Endothelial cell of umbilical vein (primary cell): ENCODE measurements at regions not wholly inside any gene's neighbourhood (a gene's known extent, or its start where the extent isn't known, plus 50 kb on each side); places are given as distances from the start of the nearest gene placed in this dataset.

Source experiments
- BruUV-seq: library from RNA; stranded (reverse); fragments of 400-500 nt; replicated peaks from 2 replicates; lab custom pipeline; 2021; lab: Mats Ljungman, UMichigan
- CTCF ChIA-PET: fragments of 300-600, 350-600 bp; sonication (Branson Sonifier 250); formaldehyde crosslinking; loops from one replicate; lab custom pipeline; 2021; ENCODE audit warnings: antibody characterized with exemption, inconsistent platforms; lab: Charles Lee
- POLR2A ChIA-PET: fragments of 300-600, 350-600 bp; sonication (Branson Sonifier 250); formaldehyde crosslinking; loops from one replicate; lab custom pipeline; 2021; ENCODE audit warnings: antibody characterized with exemption, inconsistent platforms; lab: Charles Lee
- DNase-seq: peaks from one replicate; pipeline ENCODE4 v3.0.0-alpha.2; 2011; ENCODE audit warnings: low read depth, low spot score
- FAIRE-seq: peaks from 2 replicates; lab custom pipeline; 2011; peaks lifted over from hg19 to GRCh38; lab: Jason Lieb, UNC
- H2AFZ ChIP-seq: 2 replicates; pipeline ENCODE4 v1.6.0; 2012; ENCODE audit warnings: low read depth, low read length, control low read depth, inconsistent platforms
- H3K27ac ChIP-seq: 2 replicates; pipeline ENCODE4 v1.5.1; 2011; ENCODE audit warnings: low read depth, mild to moderate bottlenecking, control low read depth, low read length, moderate library complexity; ENCODE audit not compliant: insufficient read depth
- H3K27me3 ChIP-seq, 2 experiments: 2 replicates each; pipeline versions ENCODE4 v1.6.0 to v1.6.1; 2011; ENCODE audit warnings: low read length in 2 of 2, mixed read lengths in 1 of 2; ENCODE audit not compliant: control insufficient read depth in 2 of 2, insufficient read depth in 2 of 2
- H3K36me3 ChIP-seq, 2 experiments: 2 replicates in 1 of 2; 3 replicates in 1 of 2; pipeline ENCODE4 v1.5.1; 2011; ENCODE audit warnings: low read length in 2 of 2, mild to moderate bottlenecking in 1 of 2, moderate library complexity in 1 of 2; ENCODE audit not compliant: control insufficient read depth in 2 of 2, insufficient read depth in 2 of 2; ENCODE audit errors: extremely low read depth in 1 of 2
- H3K4me1 ChIP-seq: 3 replicates; pipeline ENCODE4 v1.5.1; 2011; ENCODE audit warnings: mild to moderate bottlenecking, low read length; ENCODE audit not compliant: control insufficient read depth, insufficient read depth; ENCODE audit errors: extremely low read depth
- H3K4me2 ChIP-seq: 2 replicates; pipeline ENCODE4 v1.6.1; 2011; ENCODE audit warnings: low read length, control low read depth, mixed read lengths; ENCODE audit not compliant: insufficient read depth
- H3K4me3 ChIP-seq, 3 experiments: fragments of 200-600 bp in 1 of 3; sonication (generic), shearing (Covaris generic) in 1 of 3; replicated peaks in 1 of 3; 2 replicates each; pipeline ENCODE4 v1.5.1; 2011 to 2016; ENCODE audit warnings: control low read depth in 3 of 3, low read length in 3 of 3, mild to moderate bottlenecking in 2 of 3, inconsistent platforms in 1 of 3, low read depth in 1 of 3, moderate library complexity in 1 of 3; ENCODE audit not compliant: insufficient read depth in 1 of 3
- H3K79me2 ChIP-seq: 2 replicates; pipeline ENCODE4 v1.6.0; 2012; ENCODE audit warnings: low read length, inconsistent platforms; ENCODE audit not compliant: control insufficient read depth, insufficient read depth
- H3K9ac ChIP-seq: replicated peaks from 2 replicates; pipeline ENCODE3; 2011; ENCODE audit warnings: low read length, control low read depth; ENCODE audit not compliant: insufficient read depth; ENCODE audit errors: extremely low read depth
- H3K9me1 ChIP-seq: replicated peaks from 3 replicates; pipeline ENCODE4 v1.6.0; 2011; ENCODE audit warnings: mild to moderate bottlenecking, low read length; ENCODE audit not compliant: control insufficient read depth, insufficient read depth; ENCODE audit errors: extremely low read depth
- H3K9me3 ChIP-seq: replicated peaks from 2 replicates; pipeline ENCODE4 v1.5.1; 2012; ENCODE audit warnings: low read length, inconsistent platforms; ENCODE audit not compliant: control insufficient read depth, insufficient read depth
- H4K20me1 ChIP-seq: replicated peaks from 2 replicates; pipeline ENCODE3; 2011; ENCODE audit warnings: mild to moderate bottlenecking, low read length; ENCODE audit not compliant: control insufficient read depth, insufficient read depth; ENCODE audit errors: extremely low read depth
- CTCF ChIP-seq, 2 donors: IDR thresholded peaks; 1 replicate in 1 of 2; 2 replicates in 1 of 2; pipeline ENCODE4 v1.5.1; 2011; ENCODE audit warnings: low read length in 2 of 2, mild to moderate bottlenecking in 2 of 2, moderate library complexity in 2 of 2, control low read depth in 1 of 2, inconsistent platforms in 1 of 2, low read depth in 1 of 2; ENCODE audit not compliant: insufficient read depth in 1 of 2; ENCODE audit errors: extremely low read depth in 1 of 2
- EZH2 ChIP-seq: IDR thresholded peaks from 2 replicates; pipeline ENCODE4 v1.6.1; 2012; ENCODE audit warnings: borderline replicate concordance, low read depth, mild to moderate bottlenecking, moderate library complexity, low read length, inconsistent platforms; ENCODE audit not compliant: severe bottlenecking
- FOS ChIP-seq: IDR thresholded peaks from 2 replicates; pipeline ENCODE4 v1.6.1; 2011; ENCODE audit warnings: mild to moderate bottlenecking, low read length, moderate library complexity, borderline replicate concordance; ENCODE audit not compliant: insufficient read depth
- GATA2 ChIP-seq: IDR thresholded peaks from 2 replicates; pipeline ENCODE4 v1.7.0; 2011; ENCODE audit warnings: low read depth, mild to moderate bottlenecking, moderate library complexity, mixed read lengths, low read length; ENCODE audit not compliant: insufficient read length, insufficient read depth
- JUN ChIP-seq: IDR thresholded peaks from 2 replicates; pipeline ENCODE4 v1.6.1; 2011; ENCODE audit warnings: borderline replicate concordance, low read depth; ENCODE audit not compliant: insufficient read length, insufficient read depth
- MAX ChIP-seq: IDR thresholded peaks from 2 replicates; pipeline ENCODE4 v1.6.1; 2011; ENCODE audit not compliant: insufficient read depth, insufficient read length
- MYC ChIP-seq: IDR thresholded peaks from one replicate; pipeline ENCODE4 v1.6.1; 2011; ENCODE audit warnings: mild to moderate bottlenecking, low read depth, low read length
- POLR2A ChIP-seq: IDR thresholded peaks from 2 replicates; pipeline ENCODE4 v1.6.1; 2012; ENCODE audit warnings: low read depth, mild to moderate bottlenecking, control low read depth, low read length
- POLR2AphosphoS5 ChIP-seq: IDR thresholded peaks from 2 replicates; pipeline ENCODE4 v1.6.1; 2012; ENCODE audit warnings: low read depth, mild to moderate bottlenecking, control low read depth, low read length, moderate library complexity; ENCODE audit not compliant: insufficient read depth
- dilution Hi-C: fragments of 300-500 bp; cut with MboI; formaldehyde crosslinking; loops from one replicate; pipeline ENCODE4 v1.15.0; 2019; ENCODE audit warnings: low sequenced_read_pairs; ENCODE audit not compliant: extremely low pct_ligation_motif_present
- intact Hi-C: fragments of 100-400 bp; cut with micrococcal nuclease; formaldehyde crosslinking; loops from one replicate; pipeline ENCODE4 v1.10.0; 2022

- no peak overlapping the region for H3K27ac ChIP-seq
- no peaks in the 10 kb centered on the region for H3K9me1 ChIP-seq
- no peaks in the 10 kb centered on the region for H3K4me1 ChIP-seq
- CTCF ChIA-PET, result no interaction called here
- no peaks in the 10 kb centered on the region for H3K36me3 ChIP-seq
- no peak overlapping the region for H2AFZ ChIP-seq
- BruUV-seq, result no TSS peak
- no peaks in the 10 kb centered on the region for H4K20me1 ChIP-seq
- POLR2A ChIA-PET, result no interaction called here
- no peak for DNase-seq
- no peaks in the 10 kb centered on the region for H3K27me3 ChIP-seq
- H3K4me3 ChIP-seq, result no peak overlapping the region
- TF ChIP-seq GATA2, result no peak
- no peak for TF ChIP-seq JUN
- no peak for TF ChIP-seq POLR2A
- TF ChIP-seq POLR2AphosphoS5, result no peak
- TF ChIP-seq EZH2, result no peak
- no peak for TF ChIP-seq MAX
- no peak for TF ChIP-seq MYC
- no peak for TF ChIP-seq FOS
- no peak for TF ChIP-seq CTCF (IDR thresholded peaks at IDR 0.05; ENCODE audit: extremely low read depth in 1 of 2, insufficient read depth in 1 of 2, low read depth in 1 of 2, low read length in 2 of 2)
- no peak overlapping the region for H3K9ac ChIP-seq
- no peaks in the 10 kb centered on the region for H3K9me3 ChIP-seq
- FAIRE-seq, result no peak
- dilution Hi-C loops, result no loop called here
- intact Hi-C loops, result no loop called here
- H3K4me2 ChIP-seq, result no peak overlapping the region
- no peaks in the 10 kb centered on the region for H3K79me2 ChIP-seq
These were observed 369.0 kb upstream of the CCDC54 start for GRCh38 chr3:107008213-107008612.
